Suprapubic skin (tissue), 4 donors: ENCODE measurements at regions not wholly inside any gene's neighbourhood (a gene's known extent, or its start where the extent isn't known, plus 50 kb on each side); places are given as distances from the start of the nearest gene placed in this dataset.

Experiments used
- CTCF ChIP-seq, 2 donors: fragments of 200-600 bp in 1 of 2; fragments of 450-650 bp in 1 of 2; sonication (generic) in 1 of 2; IDR thresholded peaks; one replicate each; pipeline ENCODE4 v1.5.1; 2016 to 2019; ENCODE audit warnings: antibody characterized with exemption in 2 of 2, mild to moderate bottlenecking in 1 of 2, moderate library complexity in 1 of 2
- EP300 ChIP-seq: sonication (generic); formaldehyde crosslinking; IDR thresholded peaks from one replicate; pipeline ENCODE4 v1.6.1; 2017; ENCODE audit warnings: antibody characterized with exemption
- POLR2A ChIP-seq, 2 donors: fragments of 450-650 bp; IDR thresholded peaks; one replicate each; pipeline ENCODE4 v1.6.1; 2017; ENCODE audit warnings: antibody characterized with exemption in 2 of 2, mild to moderate bottlenecking in 2 of 2, moderate library complexity in 2 of 2
- POLR2AphosphoS5 ChIP-seq, 3 donors: sonication (generic); formaldehyde crosslinking; IDR thresholded peaks; one replicate each; pipeline ENCODE4 v1.6.1; 2017; ENCODE audit warnings: antibody characterized with exemption in 3 of 3

GRCh38 chr3:148068466-148068865 lies 629.2 kb upstream of the AGTR1 start:
- TF ChIP-seq CTCF (IDR thresholded peaks at IDR 0.05) (no peak), POLR2AphosphoS5 (IDR thresholded peaks at IDR 0.05) (no peak), EP300 (no peak), POLR2A (IDR thresholded peaks at IDR 0.05) (no peak)
